Activated T-helper 17 cell treated with anti-CD3 and anti-CD28 coated beads, Interleukin-2, amount 50 U/mL, for 72 hours (primary cell): ENCODE measurements at regions not wholly inside any gene's neighbourhood (a gene's known extent, or its start where the extent isn't known, plus 50 kb on each side); places are given as distances from the start of the nearest gene placed in this dataset.

Experiments used
- ATAC-seq: fragments of 150-1000 bp; cut with Tn5 transposase; replicated peaks from 2 replicates; pipeline ENCODE4 v1.10.0; 2021; ENCODE audit warnings: mild to moderate bottlenecking, moderate library complexity
- H3K27ac Mint-ChIP-seq: one replicate; pipeline ENCODE4 v1.8.0; 2022; ENCODE audit warnings: mixed read lengths
- H3K27me3 Mint-ChIP-seq: one replicate; pipeline ENCODE4 v1.8.0; 2022; ENCODE audit warnings: mixed read lengths
- H3K36me3 Mint-ChIP-seq: one replicate; pipeline ENCODE4 v1.8.0; 2022; ENCODE audit warnings: low read depth, mild to moderate bottlenecking, mixed read lengths
- H3K4me1 Mint-ChIP-seq: one replicate; pipeline ENCODE4 v1.8.0; 2022; ENCODE audit warnings: mixed read lengths
- H3K4me3 Mint-ChIP-seq: one replicate; pipeline ENCODE4 v1.8.0; 2022; ENCODE audit warnings: mild to moderate bottlenecking, mixed read lengths
- H3K9me3 Mint-ChIP-seq: one replicate; pipeline ENCODE4 v1.8.0; 2022; ENCODE audit warnings: mixed read lengths

GRCh38 chr7:112889268-112889667 is 99.1 kb upstream of the TMEM168 start:
- H3K4me1 Mint-ChIP-seq: peaks cover 15% of the 10 kb centered on the region
- H3K4me3 Mint-ChIP-seq: no peak overlapping the region
- no peaks in the 10 kb centered on the region for H3K9me3 Mint-ChIP-seq
- H3K27me3 Mint-ChIP-seq: no peaks in the 10 kb centered on the region
- no peak for ATAC-seq
- H3K36me3 Mint-ChIP-seq: peaks cover 49% of the 10 kb centered on the region
- no peak overlapping the region for H3K27ac Mint-ChIP-seq

GRCh38 chr7:112888781-112889180 is 98.6 kb upstream of the TMEM168 start:
- Mint-ChIP-seq H3K36me3 (peaks cover 44% of the 10 kb centered on the region), H3K4me1 (peaks cover 15% of the 10 kb centered on the region), H3K4me3 (no peak overlapping the region), H3K9me3 (no peaks in the 10 kb centered on the region), H3K27me3 (no peaks in the 10 kb centered on the region), H3K27ac (no peak overlapping the region)
- ATAC-seq: no peak

GRCh38 chr7:112887976-112888375 is 97.8 kb upstream of the TMEM168 start:
- Mint-ChIP-seq H3K36me3 (peaks cover 36% of the 10 kb centered on the region), H3K27ac (no peak overlapping the region), H3K4me1 (peaks cover 15% of the 10 kb centered on the region), H3K4me3 (no peak overlapping the region), H3K27me3 (no peaks in the 10 kb centered on the region), H3K9me3 (no peaks in the 10 kb centered on the region)
- ATAC-seq: no peak

GRCh38 chr7:112887337-112887736 is 97.1 kb upstream of the TMEM168 start:
- no peaks in the 10 kb centered on the region for H3K27me3 Mint-ChIP-seq
- ATAC-seq: no peak
- no peak overlapping the region for H3K4me3 Mint-ChIP-seq
- no peaks in the 10 kb centered on the region for H3K9me3 Mint-ChIP-seq
- peaks cover 15% of the 10 kb centered on the region for H3K4me1 Mint-ChIP-seq
- H3K36me3 Mint-ChIP-seq: peaks cover 32% of the 10 kb centered on the region
- no peak overlapping the region for H3K27ac Mint-ChIP-seq

GRCh38 chr7:112886208-112886607 is 96.0 kb upstream of the TMEM168 start:
- Mint-ChIP-seq H3K4me3 (no peak overlapping the region), H3K27me3 (no peaks in the 10 kb centered on the region), H3K9me3 (no peaks in the 10 kb centered on the region), H3K36me3 (peaks cover 26% of the 10 kb centered on the region), H3K4me1 (peaks cover 10% of the 10 kb centered on the region), H3K27ac (no peak overlapping the region)
- no peak for ATAC-seq

- ATAC-seq: no peak
- H3K4me3 Mint-ChIP-seq: no peak overlapping the region
- H3K36me3 Mint-ChIP-seq: peaks cover 33% of the 10 kb centered on the region
- peaks cover 8% of the 10 kb centered on the region for H3K4me1 Mint-ChIP-seq
- H3K9me3 Mint-ChIP-seq: no peaks in the 10 kb centered on the region
- H3K27ac Mint-ChIP-seq: no peak overlapping the region
- H3K27me3 Mint-ChIP-seq: no peaks in the 10 kb centered on the region
Observed at GRCh38 chr7:112882991-112883390, 92.8 kb upstream of the TMEM168 start.

- Mint-ChIP-seq H3K27me3 (no peaks in the 10 kb centered on the region), H3K36me3 (peaks cover 32% of the 10 kb centered on the region), H3K9me3 (no peaks in the 10 kb centered on the region), H3K4me3 (no peak overlapping the region), H3K4me1 (peaks cover 4% of the 10 kb centered on the region), H3K27ac (no peak overlapping the region)
- ATAC-seq: no peak
Observed at GRCh38 chr7:112882511-112882910, 92.3 kb upstream of the TMEM168 start.

GRCh38 chr7:112882022-112882421 is 91.8 kb upstream of the TMEM168 start:
- Mint-ChIP-seq H3K36me3 (peaks cover 30% of the 10 kb centered on the region), H3K27me3 (no peaks in the 10 kb centered on the region), H3K4me3 (no peak overlapping the region), H3K27ac (no peak overlapping the region), H3K9me3 (no peaks in the 10 kb centered on the region), H3K4me1 (peaks cover 4% of the 10 kb centered on the region)
- ATAC-seq: no peak

GRCh38 chr7:112880818-112881418 is 90.7 kb upstream of the TMEM168 start:
- Mint-ChIP-seq H3K27me3 (no peaks in the 10 kb centered on the region), H3K36me3 (peaks cover 23% of the 10 kb centered on the region), H3K9me3 (no peaks in the 10 kb centered on the region), H3K4me3 (no peak overlapping the region), H3K27ac (no peak overlapping the region), H3K4me1 (peaks cover 4% of the 10 kb centered on the region)
- ATAC-seq: no peak

GRCh38 chr7:112877691-112878460 is 87.7 kb upstream of the TMEM168 start:
- Mint-ChIP-seq H3K4me1 (peaks cover 8% of the 10 kb centered on the region), H3K9me3 (no peaks in the 10 kb centered on the region), H3K27ac (no peak overlapping the region), H3K27me3 (no peaks in the 10 kb centered on the region), H3K4me3 (no peak overlapping the region), H3K36me3 (peaks cover 17% of the 10 kb centered on the region)
- ATAC-seq: no peak

- H3K27ac Mint-ChIP-seq: no peak overlapping the region
- no peaks in the 10 kb centered on the region for H3K27me3 Mint-ChIP-seq
- no peaks in the 10 kb centered on the region for H3K9me3 Mint-ChIP-seq
- H3K36me3 Mint-ChIP-seq: peaks cover 17% of the 10 kb centered on the region
- ATAC-seq: no peak
- H3K4me1 Mint-ChIP-seq: peaks cover 8% of the 10 kb centered on the region
- no peak overlapping the region for H3K4me3 Mint-ChIP-seq
Observed at GRCh38 chr7:112876877-112877276, 86.7 kb upstream of the TMEM168 start.

- H3K36me3 Mint-ChIP-seq: peaks cover 17% of the 10 kb centered on the region
- no peak for ATAC-seq
- H3K9me3 Mint-ChIP-seq: no peaks in the 10 kb centered on the region
- H3K27me3 Mint-ChIP-seq: no peaks in the 10 kb centered on the region
- no peak overlapping the region for H3K27ac Mint-ChIP-seq
- H3K4me1 Mint-ChIP-seq: peaks cover 8% of the 10 kb centered on the region
- H3K4me3 Mint-ChIP-seq: no peak overlapping the region
Observed at GRCh38 chr7:112874909-112875308, 84.7 kb upstream of the TMEM168 start.

- peaks cover 14% of the 10 kb centered on the region for H3K36me3 Mint-ChIP-seq
- H3K27ac Mint-ChIP-seq: peak overlapping the region; percentile 35
- no peaks in the 10 kb centered on the region for H3K27me3 Mint-ChIP-seq
- H3K4me1 Mint-ChIP-seq: peaks cover 14% of the 10 kb centered on the region
- no peaks in the 10 kb centered on the region for H3K9me3 Mint-ChIP-seq
- no peak for ATAC-seq
- H3K4me3 Mint-ChIP-seq: no peak overlapping the region
Observed at GRCh38 chr7:112873831-112874553, 83.8 kb upstream of the TMEM168 start.

- Mint-ChIP-seq H3K9me3 (no peaks in the 10 kb centered on the region), H3K4me1 (peaks cover 13% of the 10 kb centered on the region), H3K27me3 (no peaks in the 10 kb centered on the region), H3K27ac (no peak overlapping the region), H3K4me3 (no peak overlapping the region), H3K36me3 (no peaks in the 10 kb centered on the region)
- ATAC-seq: peak; percentile 52
Observed at GRCh38 chr7:112869111-112869774, 79.0 kb upstream of the TMEM168 start.
